ENCODE measurements at regions not wholly inside any gene's neighbourhood (a gene's known extent, or its start where the extent isn't known, plus 50 kb on each side); places are given as distances from the start of the nearest gene placed in this dataset.

DNA sequence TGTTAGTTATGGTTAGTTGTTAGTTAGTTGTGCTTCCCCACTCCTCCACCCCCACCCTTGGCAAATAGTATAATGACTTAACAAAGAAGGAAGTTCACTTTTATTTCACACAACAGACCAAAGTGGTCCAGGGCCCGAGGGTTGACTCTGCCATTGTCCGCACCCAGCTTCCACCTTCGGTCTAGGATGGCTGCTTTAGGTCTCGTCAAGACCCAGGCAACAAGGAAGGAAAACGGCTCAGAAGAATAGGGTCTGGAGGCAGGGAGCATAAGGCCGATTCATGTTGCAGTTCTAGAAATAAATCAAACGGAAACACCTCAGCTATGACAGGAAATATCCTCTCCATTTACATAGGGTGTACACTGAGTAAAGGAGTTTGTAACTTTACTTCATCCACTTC is 206.0 kb upstream of the CXCR4 start:
- intact Hi-C loops (cut with micrococcal nuclease) = no loop called here
- no peaks in the 10 kb centered on the region for H3K36me3 ChIP-seq (ENCODE audit: control insufficient read depth, insufficient read depth, low read length)
- Mint-ChIP-seq H3K27ac (peak overlapping the region in 1 of 2 donors; percentile 86), H3K4me3 (no peak overlapping the region), H3K36me3 (no peaks in the 10 kb centered on the region), H3K27me3 (ENCODE audit: low read depth in 2 of 2) (no peaks in the 10 kb centered on the region), H3K9me3 (no peaks in the 10 kb centered on the region), H3K4me1 (peaks cover 16 to 35% of the 10 kb centered on the region in 2 donors)
- peaks cover 18% of the 10 kb centered on the region for H3K4me1 ChIP-seq (ENCODE audit: control insufficient read depth, insufficient read depth, low read length)
- H3K27me3 ChIP-seq (ENCODE audit: control insufficient read depth, insufficient read depth, low read length) = no peaks in the 10 kb centered on the region
- no peak for ATAC-seq
- H3K27ac ChIP-seq (ENCODE audit: low read length) = no peak overlapping the region
- DNase-seq = peak in 1 of 2 donors; percentile 20
- no peak overlapping the region for H3K4me3 ChIP-seq (ENCODE audit: low read length)
- WGBS (ENCODE audit: insufficient coverage) = 83% methylated on average over 5 of the region's 7 CpGs
- no peak for TF ChIP-seq CTCF (IDR thresholded peaks at IDR 0.05)
- H3K9me3 ChIP-seq (ENCODE audit: control insufficient read depth, insufficient read depth, low read length) = no peaks in the 10 kb centered on the region

DNA sequence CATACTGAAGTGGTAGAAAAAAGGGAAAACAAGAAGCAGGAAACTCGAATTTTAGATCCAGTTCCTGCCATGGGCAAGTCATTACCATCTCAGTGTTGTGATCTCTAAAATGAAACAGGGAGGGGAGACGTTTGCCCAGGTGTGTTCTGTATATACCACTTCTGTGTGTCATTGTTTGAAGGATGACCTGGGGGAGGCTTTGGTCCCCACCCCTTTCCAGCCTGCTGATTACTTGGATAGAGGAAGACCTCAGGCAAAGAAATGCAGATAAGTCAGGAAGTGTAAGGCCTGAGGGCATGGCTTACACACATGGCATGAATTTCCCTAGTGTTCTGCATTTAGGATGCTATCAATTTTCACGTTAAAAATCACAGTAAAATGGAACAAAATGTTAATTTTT is 205.2 kb upstream of the CXCR4 start:
- intact Hi-C loops (cut with micrococcal nuclease) = no loop called here
- 73% methylated on average over 3 of the region's 3 CpGs for WGBS (ENCODE audit: insufficient coverage)
- Histone ChIP-seq H3K36me3 (ENCODE audit: control insufficient read depth, insufficient read depth, low read length) (no peaks in the 10 kb centered on the region), H3K27me3 (ENCODE audit: control insufficient read depth, insufficient read depth, low read length) (no peaks in the 10 kb centered on the region), H3K9me3 (ENCODE audit: control insufficient read depth, insufficient read depth, low read length) (no peaks in the 10 kb centered on the region), H3K4me3 (ENCODE audit: low read length) (no peak overlapping the region), H3K27ac (ENCODE audit: low read length) (no peak overlapping the region), H3K4me1 (ENCODE audit: control insufficient read depth, insufficient read depth, low read length) (peaks cover 14% of the 10 kb centered on the region)
- Mint-ChIP-seq H3K4me3 (no peak overlapping the region), H3K9me3 (no peaks in the 10 kb centered on the region), H3K27ac (no peak overlapping the region), H3K36me3 (no peaks in the 10 kb centered on the region), H3K4me1 (peaks cover 16 to 35% of the 10 kb centered on the region in 2 donors), H3K27me3 (ENCODE audit: low read depth in 2 of 2) (no peaks in the 10 kb centered on the region)
- no peak for TF ChIP-seq CTCF (IDR thresholded peaks at IDR 0.05)
- no peak for ATAC-seq
- DNase-seq = no peak

GRCh38 chr2:136322428-136322827 is 204.5 kb upstream of the CXCR4 start:
- H3K27ac Mint-ChIP-seq = peak overlapping the region in 1 of 2 donors; percentile 48
- Histone ChIP-seq H3K27ac (ENCODE audit: low read length) (no peak overlapping the region), H3K9me3 (ENCODE audit: control insufficient read depth, insufficient read depth, low read length) (no peaks in the 10 kb centered on the region), H3K4me3 (ENCODE audit: low read length) (no peak overlapping the region), H3K27me3 (ENCODE audit: control insufficient read depth, insufficient read depth, low read length) (no peaks in the 10 kb centered on the region), H3K36me3 (ENCODE audit: control insufficient read depth, insufficient read depth, low read length) (no peaks in the 10 kb centered on the region), H3K4me1 (ENCODE audit: control insufficient read depth, insufficient read depth, low read length) (peaks cover 6% of the 10 kb centered on the region)
- intact Hi-C loops (cut with micrococcal nuclease) = no loop called here
- H3K27me3 Mint-ChIP-seq (ENCODE audit: low read depth in 2 of 2) = no peaks in the 10 kb centered on the region
- H3K9me3 Mint-ChIP-seq = no peaks in the 10 kb centered on the region
- WGBS (ENCODE audit: insufficient coverage) = 79% methylated on average over 2 of the region's 2 CpGs
- no peaks in the 10 kb centered on the region for H3K36me3 Mint-ChIP-seq
- no peak overlapping the region for H3K4me3 Mint-ChIP-seq
- no peak for TF ChIP-seq CTCF (IDR thresholded peaks at IDR 0.05)
- ATAC-seq = peak in 1 of 3 donors; percentile 65
- peak in 1 of 2 donors; percentile 37 for DNase-seq
- peaks cover 8 to 28% of the 10 kb centered on the region in 2 donors for H3K4me1 Mint-ChIP-seq

DNA sequence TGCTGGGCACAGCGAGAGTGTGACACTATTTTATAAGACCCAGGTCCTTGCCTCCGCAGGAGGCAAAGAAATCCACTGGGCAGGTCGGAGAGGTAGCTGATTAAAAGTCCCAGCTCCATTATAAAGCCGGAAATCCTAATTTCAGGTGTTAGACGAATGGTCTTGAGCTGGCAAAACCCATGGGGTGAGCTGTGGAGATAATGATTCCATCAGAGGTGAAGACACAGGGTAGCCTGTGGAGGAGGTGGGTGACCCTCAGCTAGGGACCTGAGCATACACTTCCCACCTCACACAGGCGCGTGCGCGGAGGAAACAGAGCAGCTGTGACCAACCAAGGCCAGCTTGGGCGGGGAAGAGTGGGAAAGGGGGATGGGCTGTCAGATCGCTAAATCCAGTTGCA is 201.7 kb upstream of the CXCR4 start:
- no peak overlapping the region for H3K4me3 Mint-ChIP-seq
- no peak for TF ChIP-seq CTCF (IDR thresholded peaks at IDR 0.05)
- no peaks in the 10 kb centered on the region for H3K27me3 Mint-ChIP-seq (ENCODE audit: low read depth in 2 of 2)
- Histone ChIP-seq H3K36me3 (ENCODE audit: control insufficient read depth, insufficient read depth, low read length) (no peaks in the 10 kb centered on the region), H3K9me3 (ENCODE audit: control insufficient read depth, insufficient read depth, low read length) (no peaks in the 10 kb centered on the region), H3K4me3 (ENCODE audit: low read length) (no peak overlapping the region), H3K27ac (ENCODE audit: low read length) (no peak overlapping the region), H3K4me1 (ENCODE audit: control insufficient read depth, insufficient read depth, low read length) (no peaks in the 10 kb centered on the region), H3K27me3 (ENCODE audit: control insufficient read depth, insufficient read depth, low read length) (no peaks in the 10 kb centered on the region)
- DNase-seq = no peak
- no peak overlapping the region for H3K27ac Mint-ChIP-seq
- H3K9me3 Mint-ChIP-seq = no peaks in the 10 kb centered on the region
- intact Hi-C loops (cut with micrococcal nuclease) = no loop called here
- WGBS (ENCODE audit: insufficient coverage) = 92% methylated on average over 10 of the region's 11 CpGs
- no peak for ATAC-seq
- peaks cover 0 to 4% of the 10 kb centered on the region in 2 donors for H3K4me1 Mint-ChIP-seq
- no peaks in the 10 kb centered on the region for H3K36me3 Mint-ChIP-seq
